Bronchial epithelial cell (primary cell): ENCODE measurements at regions not wholly inside any gene's neighbourhood (a gene's known extent, or its start where the extent isn't known, plus 50 kb on each side); places are given as distances from the start of the nearest gene placed in this dataset.

ENCODE experiments used
- DNase-seq: peaks from one replicate; pipeline ENCODE4 v3.0.0-alpha.2; 2010; ENCODE audit warnings: low read depth
- FAIRE-seq: peaks from 2 replicates; lab custom pipeline; 2011; peaks lifted over from hg19 to GRCh38; lab: Jason Lieb, UNC
- H3K27me3 ChIP-seq: 2 replicates; pipeline ENCODE4 v1.5.1; 2011; ENCODE audit warnings: low read length; ENCODE audit not compliant: control insufficient read depth, insufficient read depth
- H3K36me3 ChIP-seq: 2 replicates; pipeline ENCODE4 v1.5.1; 2011; ENCODE audit warnings: low read length; ENCODE audit not compliant: control insufficient read depth, insufficient read depth
- H3K4me3 ChIP-seq: 2 replicates; pipeline ENCODE4 v1.5.1; 2011; ENCODE audit warnings: mild to moderate bottlenecking, low read depth, low read length, control low read depth
- TF ChIP-seq, protein P1 (sequence below): IDR thresholded peaks from 2 replicates; pipeline ENCODE4 v1.5.1; 2011; ENCODE audit warnings: mild to moderate bottlenecking, moderate library complexity, low read length, control low read depth, inconsistent platforms; ENCODE audit not compliant: insufficient read depth, severe bottlenecking

DNA sequence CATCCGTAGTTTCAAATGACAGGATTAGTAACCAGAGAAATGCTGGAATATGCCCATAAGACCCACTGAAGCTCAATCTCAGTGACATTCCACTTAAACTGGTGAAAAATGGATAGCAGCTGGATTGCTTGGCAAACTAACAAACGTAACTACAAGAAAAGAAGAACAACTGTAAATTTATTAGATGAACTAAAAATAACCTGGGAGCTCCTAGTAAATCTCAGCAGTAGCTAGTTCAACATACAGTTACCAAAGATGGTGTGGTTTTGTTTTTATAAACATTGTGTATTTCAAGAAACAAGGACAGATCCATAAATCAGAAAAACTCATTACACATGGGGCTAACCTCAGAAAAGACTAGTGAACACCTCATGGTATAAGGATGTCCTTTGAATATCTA lies 531.9 kb downstream of the XIRP2 start:
- Histone ChIP-seq H3K4me3 (no peak overlapping the region), H3K36me3 (no peaks in the 10 kb centered on the region), H3K27me3 (no peaks in the 10 kb centered on the region)
- TF ChIP-seq, protein P1, sequence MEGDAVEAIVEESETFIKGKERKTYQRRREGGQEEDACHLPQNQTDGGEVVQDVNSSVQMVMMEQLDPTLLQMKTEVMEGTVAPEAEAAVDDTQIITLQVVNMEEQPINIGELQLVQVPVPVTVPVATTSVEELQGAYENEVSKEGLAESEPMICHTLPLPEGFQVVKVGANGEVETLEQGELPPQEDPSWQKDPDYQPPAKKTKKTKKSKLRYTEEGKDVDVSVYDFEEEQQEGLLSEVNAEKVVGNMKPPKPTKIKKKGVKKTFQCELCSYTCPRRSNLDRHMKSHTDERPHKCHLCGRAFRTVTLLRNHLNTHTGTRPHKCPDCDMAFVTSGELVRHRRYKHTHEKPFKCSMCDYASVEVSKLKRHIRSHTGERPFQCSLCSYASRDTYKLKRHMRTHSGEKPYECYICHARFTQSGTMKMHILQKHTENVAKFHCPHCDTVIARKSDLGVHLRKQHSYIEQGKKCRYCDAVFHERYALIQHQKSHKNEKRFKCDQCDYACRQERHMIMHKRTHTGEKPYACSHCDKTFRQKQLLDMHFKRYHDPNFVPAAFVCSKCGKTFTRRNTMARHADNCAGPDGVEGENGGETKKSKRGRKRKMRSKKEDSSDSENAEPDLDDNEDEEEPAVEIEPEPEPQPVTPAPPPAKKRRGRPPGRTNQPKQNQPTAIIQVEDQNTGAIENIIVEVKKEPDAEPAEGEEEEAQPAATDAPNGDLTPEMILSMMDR, result no peak
- no peak for DNase-seq
- no peak for FAIRE-seq

DNA sequence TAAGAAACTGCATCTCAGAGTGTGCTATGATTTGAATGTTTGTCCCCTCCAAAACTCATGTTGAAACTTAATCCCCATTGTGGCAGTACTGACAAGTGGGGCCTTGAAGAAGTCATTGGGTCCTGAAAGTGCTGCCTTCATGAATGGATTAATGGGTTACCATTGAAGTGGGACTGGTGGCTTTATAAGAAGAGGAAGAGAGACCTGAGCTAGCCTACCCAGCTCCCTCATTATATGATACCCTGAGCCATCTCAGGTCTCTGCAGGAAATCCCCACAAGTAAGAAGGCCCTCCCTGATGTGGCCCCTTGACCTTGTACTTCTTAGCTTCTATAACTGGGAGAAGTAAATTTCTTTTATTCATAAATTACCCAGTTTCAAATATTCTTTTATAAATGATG lies 526.8 kb downstream of the XIRP2 start:
- TF ChIP-seq, protein P1, result no peak
- FAIRE-seq, result no peak

DNA sequence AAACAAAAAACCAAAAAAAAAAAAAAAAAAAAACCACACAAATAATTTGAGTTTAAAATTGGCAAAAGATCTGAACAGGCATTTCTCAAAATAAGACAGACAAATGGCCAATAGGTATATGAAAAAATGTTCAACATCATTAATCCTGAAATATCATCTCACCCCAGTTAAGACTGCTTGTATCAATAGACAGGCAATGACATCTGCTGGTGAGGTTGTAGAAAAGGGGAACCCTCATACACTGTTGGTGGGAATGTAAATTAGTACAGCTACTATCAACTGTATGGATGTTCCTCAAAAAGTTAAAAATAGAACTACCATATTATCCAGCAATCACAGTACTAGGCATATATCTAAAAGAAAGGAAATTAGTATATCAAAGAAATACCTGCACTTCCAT lies 523.1 kb downstream of the XIRP2 start:
- H3K36me3 ChIP-seq, result no peaks in the 10 kb centered on the region
- TF ChIP-seq, protein P1, result no peak
- DNase-seq (no peak), FAIRE-seq (no peak)
- H3K4me3 ChIP-seq, result no peak overlapping the region
- H3K27me3 ChIP-seq, result no peaks in the 10 kb centered on the region

More for the DNA sequence above, 526.8 kb downstream of the XIRP2 start:
- Histone ChIP-seq H3K27me3 (no peaks in the 10 kb centered on the region), H3K4me3 (no peak overlapping the region), H3K36me3 (no peaks in the 10 kb centered on the region)
- DNase-seq, result no peak

DNA sequence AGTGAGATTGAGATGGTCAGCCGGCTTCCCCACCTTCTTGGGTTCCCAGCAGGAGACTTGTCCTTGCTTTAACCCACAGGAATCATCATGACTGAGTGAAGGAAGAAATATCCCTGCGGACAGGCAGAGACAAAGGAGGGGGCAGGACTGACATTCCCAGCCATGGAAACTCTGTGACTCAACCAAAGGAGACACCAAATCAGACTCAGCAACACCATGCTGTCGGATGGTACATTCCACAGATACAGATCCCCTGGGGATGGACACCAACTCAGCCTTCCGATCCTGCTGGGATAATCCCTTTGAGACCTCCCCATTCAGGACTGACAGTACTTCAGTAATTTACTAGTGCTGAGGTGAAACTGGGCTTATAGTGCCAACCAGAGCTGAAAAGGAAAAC lies 518.3 kb downstream of the XIRP2 start:
- no peaks in the 10 kb centered on the region for H3K27me3 ChIP-seq
- no peak for FAIRE-seq
- no peak overlapping the region for H3K4me3 ChIP-seq
- no peaks in the 10 kb centered on the region for H3K36me3 ChIP-seq
- TF ChIP-seq, protein P1, result no peak
- peak; percentile 6 for DNase-seq

DNA sequence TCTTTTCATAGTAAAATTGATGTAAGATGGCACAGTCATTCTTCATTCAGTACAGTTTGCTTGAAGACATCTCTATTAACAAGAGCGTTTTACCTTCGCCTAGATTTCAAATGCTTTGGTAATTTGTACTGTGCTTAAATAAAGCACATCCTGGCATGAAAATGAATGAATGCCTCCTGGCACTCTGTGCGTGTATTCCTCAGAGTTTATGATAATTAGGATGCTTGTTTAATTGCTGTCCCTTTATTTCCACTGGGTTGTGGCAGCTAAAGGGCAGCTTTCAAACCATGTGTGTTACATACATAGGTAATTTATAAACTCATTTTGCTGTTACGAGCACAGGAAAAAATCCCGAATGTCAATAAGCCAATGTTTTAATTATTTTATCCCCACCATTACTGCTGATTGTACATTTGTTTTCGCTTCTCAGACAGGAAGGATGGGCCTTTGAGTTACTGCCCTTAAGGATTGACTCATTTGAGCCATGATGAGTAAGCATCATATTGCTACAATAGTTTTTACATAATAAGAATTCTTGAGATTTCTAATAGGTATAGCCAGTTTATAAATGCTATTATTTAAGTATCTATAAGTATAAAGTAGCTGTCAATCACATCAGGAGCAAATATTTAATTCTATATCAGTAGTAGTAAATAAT lies 516.5 kb downstream of the XIRP2 start:
- DNase-seq, result peak; percentile 54
- no peak overlapping the region for H3K4me3 ChIP-seq
- FAIRE-seq, result no peak
- TF ChIP-seq, protein P1, result no peak
- H3K36me3 ChIP-seq, result no peaks in the 10 kb centered on the region
- H3K27me3 ChIP-seq, result no peaks in the 10 kb centered on the region

DNA sequence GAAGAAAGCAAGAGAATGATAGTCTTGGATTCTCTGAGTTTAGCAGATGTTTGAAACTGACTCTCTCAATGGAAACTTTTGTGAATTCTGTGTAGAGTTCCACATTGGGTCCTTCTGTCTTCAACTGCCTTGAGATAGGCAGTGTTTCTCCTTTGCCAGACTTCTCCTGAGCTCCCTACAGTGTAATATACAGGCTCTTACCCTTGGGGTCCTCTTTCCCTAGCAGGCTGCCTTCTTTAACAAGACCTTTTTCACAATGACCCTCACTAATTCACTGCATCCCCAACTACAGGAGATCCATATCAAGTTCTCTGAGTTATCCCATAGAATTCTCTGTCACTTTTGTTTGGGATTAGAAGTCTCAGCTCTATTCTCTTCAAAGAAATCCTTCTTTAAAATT lies 513.0 kb downstream of the XIRP2 start:
- no peak for DNase-seq
- Histone ChIP-seq H3K4me3 (no peak overlapping the region), H3K27me3 (no peaks in the 10 kb centered on the region), H3K36me3 (no peaks in the 10 kb centered on the region)
- FAIRE-seq, result no peak
- TF ChIP-seq, protein P1, result no peak
